Psoas muscle (tissue), 7 donors: ENCODE measurements at regions not wholly inside any gene's neighbourhood (a gene's known extent, or its start where the extent isn't known, plus 50 kb on each side); places are given as distances from the start of the nearest gene placed in this dataset.

Source experiments
- ATAC-seq, 4 donors: fragments of 200-7000 bp; cut with Tn5 transposase; one replicate each; pipeline ENCODE4 v1.9.1; 2020; ENCODE audit warnings: moderate library complexity in 3 of 4, mild to moderate bottlenecking in 2 of 4
- DNase-seq, 2 donors: peaks; one replicate each; pipeline ENCODE4 v3.0.0-alpha.2; 2020
- H3K27ac ChIP-seq: fragments of 200-600 bp; one replicate; pipeline ENCODE4 v1.8.0; 2022
- H3K27me3 ChIP-seq, 3 donors: fragments of 200-600 bp in 1 of 3; one replicate each; pipeline versions ENCODE4 v1.6.1 to v1.8.0; 2013 to 2022; ENCODE audit warnings: low read length in 2 of 3, mild to moderate bottlenecking in 2 of 3, moderate library complexity in 1 of 3; ENCODE audit not compliant: insufficient read depth in 3 of 3
- H3K36me3 ChIP-seq, 2 donors: fragments of 200-600 bp in 1 of 2; one replicate each; pipeline versions ENCODE4 v1.6.1 to v1.8.0; 2013 to 2022; ENCODE audit warnings: low read depth in 1 of 2, mild to moderate bottlenecking in 1 of 2, moderate library complexity in 1 of 2; ENCODE audit not compliant: insufficient read depth in 1 of 2
- H3K4me1 ChIP-seq: fragments of 200-600 bp; one replicate; pipeline ENCODE4 v1.8.0; 2022
- H3K4me3 ChIP-seq: fragments of 200-600 bp; one replicate; pipeline ENCODE4 v1.8.0; 2022; ENCODE audit warnings: mild to moderate bottlenecking
- H3K9me3 ChIP-seq: fragments of 200-600 bp; one replicate; pipeline ENCODE4 v1.8.0; 2022
- CTCF ChIP-seq: fragments of 200-600 bp; IDR thresholded peaks from one replicate; pipeline ENCODE4 v1.8.0; 2022; ENCODE audit warnings: antibody characterized with exemption
- WGBS, 3 donors: extraction: QIAGEN DNeasy Blood & Tissue Kit; methylation state at CpG; one replicate each; pipeline versions ENCODE4 v1.1.6 to v1.1.7; 2013; 5-methylcytosine and 5-hydroxymethylcytosine counted together
- intact Hi-C, 2 donors: fragments of 100-400 bp; cut with DNase I; formaldehyde crosslinking; loops; one replicate each; pipeline versions ENCODE4 v1.11.0 to v1.14.2; 2022
- donor health status: healthy with polysubstance abuse.
- donor health status: DM: no; HTN: no; CAD: no; lungs with moderate emphysema.
- donor health status: Bipolar disorder and iron deficiency.
- donor health status: healthy.
- donor health status: DM: yes; HTN: yes; CAD: no.
- donor health status: DM: no; HTN: no; CAD: no.
- donor health status: DM: yes; HTN: yes; CAD: no.

DNA sequence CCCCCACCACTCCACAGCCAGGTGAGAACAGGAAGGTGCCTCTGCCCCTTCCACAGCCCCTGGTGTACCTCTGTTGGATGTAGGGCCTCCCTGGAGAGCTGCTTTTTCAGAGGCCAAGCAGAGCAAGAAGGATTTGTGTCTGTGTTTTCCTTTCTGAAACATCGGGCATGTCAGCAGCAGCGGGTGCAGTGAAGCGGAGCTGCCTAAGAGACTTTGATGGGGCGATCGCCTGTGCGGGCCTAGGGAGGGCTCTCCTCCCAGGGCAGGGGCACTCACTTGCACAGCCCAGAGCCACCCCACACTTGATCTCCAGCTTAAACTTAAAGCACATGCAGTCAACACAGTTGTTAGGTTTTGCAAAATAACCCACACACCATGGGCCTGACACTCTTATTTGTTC is 324.7 kb downstream of the ACTR3B start:
- DNase-seq (no peak), ATAC-seq (no peak)
- Histone ChIP-seq H3K9me3 (no peaks in the 10 kb centered on the region), H3K36me3 (no peaks in the 10 kb centered on the region), H3K27me3 (no peaks in the 10 kb centered on the region), H3K4me1 (no peaks in the 10 kb centered on the region), H3K4me3 (no peak overlapping the region), H3K27ac (no peak overlapping the region)
- 86 to 89% (median 88%) methylated on average over 6 of the region's 6 CpGs for WGBS, 3 donors
- no peak for TF ChIP-seq CTCF
- intact Hi-C loops: no loop called here

DNA sequence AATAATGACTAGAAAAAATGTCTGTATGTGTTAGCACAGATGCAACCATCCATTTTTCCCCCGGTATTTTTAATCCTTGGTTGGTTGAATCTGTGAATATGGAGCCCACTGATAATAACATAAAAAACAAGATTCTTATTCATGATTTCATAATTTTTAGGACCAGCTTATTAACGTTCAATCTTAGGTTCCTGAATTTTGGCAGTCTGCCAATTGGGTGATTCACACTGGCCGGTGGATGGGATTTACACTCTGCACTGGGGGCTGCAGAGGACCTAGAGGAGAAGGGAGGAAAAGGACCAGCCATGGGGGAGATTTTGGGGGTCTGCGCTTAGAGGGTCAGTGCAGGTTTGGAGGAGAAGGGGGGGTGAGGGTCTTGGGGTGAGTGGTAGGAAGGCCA is 327.9 kb downstream of the ACTR3B start:
- H3K27me3 ChIP-seq: no peaks in the 10 kb centered on the region
- intact Hi-C loops: no loop called here
- no peaks in the 10 kb centered on the region for H3K9me3 ChIP-seq
- H3K4me3 ChIP-seq: no peak overlapping the region
- ATAC-seq (no peak), DNase-seq (no peak)
- H3K27ac ChIP-seq: no peak overlapping the region
- H3K36me3 ChIP-seq: no peaks in the 10 kb centered on the region
- H3K4me1 ChIP-seq: no peaks in the 10 kb centered on the region
- TF ChIP-seq CTCF: no peak
- 49 to 52% (median 50%) methylated on average over 4 of the region's 4 CpGs for WGBS, 3 donors

DNA sequence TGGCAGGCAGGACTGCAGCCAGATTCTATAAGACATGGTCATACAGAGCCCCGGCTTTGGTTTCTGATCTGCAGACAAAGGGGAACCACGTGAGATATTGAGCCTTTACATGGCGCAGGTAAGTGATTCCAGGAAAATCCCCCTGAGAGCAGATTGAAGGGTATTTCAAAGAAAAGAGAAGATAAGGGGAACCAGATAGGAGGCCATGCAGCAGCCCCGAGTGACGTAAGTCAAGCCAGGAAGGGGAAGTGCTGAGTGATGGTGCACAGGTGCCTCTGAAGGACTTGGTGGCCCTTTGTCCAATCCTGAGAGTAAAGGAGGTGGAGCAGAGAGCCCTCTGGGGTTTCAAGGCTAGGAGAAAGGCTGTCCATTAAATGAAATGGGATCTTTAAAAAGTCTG is 329.0 kb downstream of the ACTR3B start:
- Histone ChIP-seq H3K27me3 (no peaks in the 10 kb centered on the region), H3K9me3 (no peaks in the 10 kb centered on the region), H3K4me3 (no peak overlapping the region), H3K36me3 (no peaks in the 10 kb centered on the region), H3K4me1 (no peaks in the 10 kb centered on the region), H3K27ac (no peak overlapping the region)
- WGBS, 3 donors: 64 to 68% (median 66%) methylated on average over 5 of the region's 5 CpGs
- DNase-seq (no peak), ATAC-seq (no peak)
- TF ChIP-seq CTCF: no peak
- intact Hi-C loops: no loop called here

GRCh38 chr7:153090209-153090608 is 330.7 kb downstream of the ACTR3B start:
- TF ChIP-seq CTCF: no peak
- Histone ChIP-seq H3K4me3 (no peak overlapping the region), H3K4me1 (no peaks in the 10 kb centered on the region), H3K9me3 (no peaks in the 10 kb centered on the region), H3K27me3 (peaks cover 0 to 2% (median 0%) of the 10 kb centered on the region in 3 donors), H3K27ac (no peak overlapping the region), H3K36me3 (no peaks in the 10 kb centered on the region)
- no peak for DNase-seq
- intact Hi-C loops: no loop called here
- WGBS, 3 donors: 86 to 88% (median 87%) methylated on average over 3 of the region's 3 CpGs
- ATAC-seq: no peak

GRCh38 chr7:153090764-153091163 is 331.2 kb downstream of the ACTR3B start:
- Histone ChIP-seq H3K27ac (no peak overlapping the region), H3K36me3 (no peaks in the 10 kb centered on the region), H3K27me3 (peaks cover 0 to 2% (median 0%) of the 10 kb centered on the region in 3 donors), H3K4me1 (no peaks in the 10 kb centered on the region), H3K9me3 (no peaks in the 10 kb centered on the region), H3K4me3 (no peak overlapping the region)
- no peak for DNase-seq
- 87 to 91% (median 90%) methylated on average over 2 of the region's 2 CpGs for WGBS, 3 donors
- no peak for TF ChIP-seq CTCF
- intact Hi-C loops: no loop called here
- no peak for ATAC-seq
